HG03442 (cell line): ENCODE measurements at regions not wholly inside any gene's neighbourhood (a gene's known extent, or its start where the extent isn't known, plus 50 kb on each side); places are given as distances from the start of the nearest gene placed in this dataset.
"Not testable (repeated sequence)": the region's sequence is repeated elsewhere in the genome, so short reads cannot be mapped to it uniquely, and the experiment has no call there.

ENCODE experiments used
- ATAC-seq: cut with Tn5 transposase; IDR thresholded peaks from one replicate; pipeline ENCODE4 v1.9.1; 2021; ENCODE audit warnings: mild to moderate bottlenecking, moderate library complexity; ENCODE audit not compliant: unreplicated experiment

GRCh38 chr16:22651111-22651817 is 140.6 kb downstream of the NPIPB5 start:
- ATAC-seq: not testable (repeated sequence)

- no peak for ATAC-seq
Observed at GRCh38 chr16:22652463-22652845, 141.8 kb downstream of the NPIPB5 start.

GRCh38 chr16:22653876-22654275 is 143.2 kb downstream of the NPIPB5 start:
- ATAC-seq: no peak

- not testable (repeated sequence) for ATAC-seq
Observed at GRCh38 chr16:22656573-22656972, 145.9 kb downstream of the NPIPB5 start.

GRCh38 chr16:22659933-22660332 is 149.2 kb downstream of the NPIPB5 start:
- ATAC-seq: no peak

GRCh38 chr16:22660441-22661160 is 149.9 kb downstream of the NPIPB5 start:
- ATAC-seq: no peak

- no peak for ATAC-seq
Observed at GRCh38 chr16:22661161-22661647, 150.5 kb downstream of the NPIPB5 start.

GRCh38 chr16:22662958-22663357 is 151.0 kb upstream of the HS3ST2 start:
- not testable (repeated sequence) for ATAC-seq

GRCh38 chr16:22663389-22664064 is 150.4 kb upstream of the HS3ST2 start:
- no peak for ATAC-seq

- ATAC-seq: no peak
Observed at GRCh38 chr16:22664132-22664531, 149.8 kb upstream of the HS3ST2 start.

- ATAC-seq: no peak
Observed at GRCh38 chr16:22664561-22664997, 149.4 kb upstream of the HS3ST2 start.

- no peak for ATAC-seq
Observed at GRCh38 chr16:22665048-22665797, 148.7 kb upstream of the HS3ST2 start.

- no peak for ATAC-seq
Observed at GRCh38 chr16:22665803-22666202, 148.2 kb upstream of the HS3ST2 start.

- ATAC-seq: no peak
Observed at GRCh38 chr16:22668318-22668717, 145.6 kb upstream of the HS3ST2 start.

GRCh38 chr16:22670044-22670536 is 143.9 kb upstream of the HS3ST2 start:
- ATAC-seq: no peak

GRCh38 chr16:22670551-22671041 is 143.4 kb upstream of the HS3ST2 start:
- ATAC-seq: peak; percentile 47

GRCh38 chr16:22671301-22672076 is 142.5 kb upstream of the HS3ST2 start:
- ATAC-seq: no peak

- no peak for ATAC-seq
Observed at GRCh38 chr16:22672830-22673210, 141.1 kb upstream of the HS3ST2 start.

GRCh38 chr16:22673421-22673831 is 140.5 kb upstream of the HS3ST2 start:
- ATAC-seq: no peak

- ATAC-seq: no peak
Observed at GRCh38 chr16:22674832-22675191, 139.2 kb upstream of the HS3ST2 start.
